WTC11 (cell line): ENCODE measurements at regions not wholly inside any gene's neighbourhood (a gene's known extent, or its start where the extent isn't known, plus 50 kb on each side); places are given as distances from the start of the nearest gene placed in this dataset.

ENCODE experiments used
- ATAC-seq: fragments of 200-7000 bp; cut with Tn5 transposase; 2 replicates; pipeline ENCODE4 v1.10.0; 2021; ENCODE audit warnings: mild to moderate bottlenecking, moderate library complexity
- CTCF ChIA-PET: fragments of 300-600 bp; sonication (Branson Sonifier 250); formaldehyde crosslinking; loops from one replicate; lab custom pipeline; 2021; ENCODE audit warnings: antibody characterized with exemption; lab: Charles Lee
- POLR2A ChIA-PET: fragments of 350-600 bp; sonication (Branson Sonifier 250); formaldehyde crosslinking; loops from one replicate; lab custom pipeline; 2021; ENCODE audit warnings: antibody characterized with exemption; lab: Charles Lee
- DNase-seq: peaks from one replicate; pipeline ENCODE4 v3.0.0; 2021; ENCODE audit warnings: low spot score
- H3K27ac Mint-ChIP-seq: 2 replicates; pipeline ENCODE4 v1.8.0; 2021; ENCODE audit warnings: mixed read lengths
- H3K27me3 Mint-ChIP-seq: 2 replicates; pipeline ENCODE4 v1.8.0; 2021; ENCODE audit warnings: low read depth, mild to moderate bottlenecking, moderate library complexity, mixed read lengths
- H3K36me3 Mint-ChIP-seq: 2 replicates; pipeline ENCODE4 v1.8.0; 2021; ENCODE audit warnings: mixed read lengths
- H3K4me1 Mint-ChIP-seq: 2 replicates; pipeline ENCODE4 v1.8.0; 2022; ENCODE audit warnings: mixed read lengths
- H3K4me3 Mint-ChIP-seq: 2 replicates; pipeline ENCODE4 v1.8.0; 2021; ENCODE audit warnings: mild to moderate bottlenecking, moderate library complexity, mixed read lengths
- H3K9me3 Mint-ChIP-seq: 2 replicates; pipeline ENCODE4 v1.8.0; 2021; ENCODE audit warnings: mixed read lengths
- ARID4B ChIP-seq: sonication (generic); formaldehyde crosslinking; IDR thresholded peaks from 2 replicates; pipeline ENCODE4 v1.8.0; 2023; ENCODE audit warnings: missing genetic modification reagents, mild to moderate bottlenecking, borderline replicate concordance
- CTCF ChIP-seq: fragments of 200-600 bp; IDR thresholded peaks from 2 replicates; pipeline ENCODE4 v1.8.0; 2022; ENCODE audit warnings: antibody characterized with exemption
- E2F1 ChIP-seq: sonication (generic); formaldehyde crosslinking; IDR thresholded peaks from 2 replicates; pipeline ENCODE4 v1.8.0; 2022; ENCODE audit warnings: mild to moderate bottlenecking, missing genetic modification reagents
- E2F5 ChIP-seq: sonication (generic); formaldehyde crosslinking; IDR thresholded peaks from 2 replicates; pipeline ENCODE4 v1.8.1; 2022; ENCODE audit warnings: mild to moderate bottlenecking, moderate library complexity, missing genetic modification reagents
- EMX1 ChIP-seq: fragments of 250-450 bp; sonication (Bioruptor Pico); IDR thresholded peaks from 2 replicates; pipeline ENCODE4 v1.8.0; 2021; ENCODE audit warnings: mild to moderate bottlenecking
- ERG ChIP-seq: fragments of 250-450 bp; sonication (Bioruptor Pico); IDR thresholded peaks from 2 replicates; pipeline ENCODE4 v1.8.0; 2021; ENCODE audit warnings: mild to moderate bottlenecking
- FOXK1 ChIP-seq: sonication (generic); formaldehyde crosslinking; IDR thresholded peaks from 2 replicates; pipeline ENCODE4 v1.8.0; 2022; ENCODE audit warnings: mild to moderate bottlenecking, moderate library complexity, missing genetic modification reagents
- FOXP1 ChIP-seq: sonication (generic); formaldehyde crosslinking; IDR thresholded peaks from 2 replicates; pipeline ENCODE4 v1.8.0; 2022; ENCODE audit warnings: missing genetic modification reagents, mild to moderate bottlenecking, moderate library complexity, borderline replicate concordance
- HMGA2 ChIP-seq: fragments of 250-450 bp; sonication (Bioruptor Pico); IDR thresholded peaks from 2 replicates; pipeline ENCODE4 v1.4.0; 2021; ENCODE audit warnings: mild to moderate bottlenecking, moderate library complexity
- IRF2 ChIP-seq: sonication (generic); formaldehyde crosslinking; IDR thresholded peaks from 2 replicates; pipeline ENCODE4 v1.8.0; 2022; ENCODE audit warnings: low read depth, missing genetic modification reagents, borderline replicate concordance
- KAT7 ChIP-seq: sonication (generic); formaldehyde crosslinking; IDR thresholded peaks from 2 replicates; pipeline ENCODE4 v1.8.1; 2023; ENCODE audit warnings: missing genetic modification reagents, mild to moderate bottlenecking, borderline replicate concordance
- NR2C2 ChIP-seq: sonication (generic); formaldehyde crosslinking; IDR thresholded peaks from 2 replicates; pipeline ENCODE4 v1.8.0; 2022; ENCODE audit warnings: mild to moderate bottlenecking, missing genetic modification reagents
- PRDM15 ChIP-seq: sonication (generic); formaldehyde crosslinking; IDR thresholded peaks from 2 replicates; pipeline ENCODE4 v1.8.0; 2022; ENCODE audit warnings: missing genetic modification reagents
- RORB ChIP-seq: fragments of 250-450 bp; sonication (Bioruptor Pico); IDR thresholded peaks from 2 replicates; pipeline ENCODE4 v1.9.0; 2021; ENCODE audit warnings: mild to moderate bottlenecking
- SMAD4 ChIP-seq: sonication (generic); formaldehyde crosslinking; IDR thresholded peaks from 2 replicates; pipeline ENCODE4 v1.8.0; 2022; ENCODE audit warnings: mild to moderate bottlenecking, missing genetic modification reagents
- ZNF232 ChIP-seq: sonication (generic); formaldehyde crosslinking; IDR thresholded peaks from 2 replicates; pipeline ENCODE4 v1.8.0; 2022; ENCODE audit warnings: mild to moderate bottlenecking, missing genetic modification reagents
- ZNF263 ChIP-seq: sonication (generic); formaldehyde crosslinking; IDR thresholded peaks from 2 replicates; pipeline ENCODE4 v1.8.1; 2022; ENCODE audit warnings: low read depth, mild to moderate bottlenecking, moderate library complexity, missing genetic modification reagents
- ZNF532 ChIP-seq: fragments of 250-450 bp; sonication (Bioruptor Pico); IDR thresholded peaks from 2 replicates; pipeline ENCODE4 v1.9.0; 2021; ENCODE audit warnings: mild to moderate bottlenecking, borderline replicate concordance
- ZNF671 ChIP-seq: fragments of 250-450 bp; sonication (Bioruptor Pico); IDR thresholded peaks from 2 replicates; pipeline ENCODE4 v1.8.0; 2021; ENCODE audit warnings: mild to moderate bottlenecking
- ZSCAN18 ChIP-seq: fragments of 250-450 bp; sonication (Bioruptor Pico); IDR thresholded peaks from 2 replicates; pipeline ENCODE4 v2.1.2; 2022; ENCODE audit warnings: mild to moderate bottlenecking, moderate library complexity

GRCh38 chr10:117751259-117751658 is 208.7 kb downstream of the EMX2 start:
- Mint-ChIP-seq H3K27me3 (no peaks in the 10 kb centered on the region), H3K4me1 (peaks cover 5% of the 10 kb centered on the region; the same call in 1 of the 2 replicates), H3K27ac (no peak overlapping the region; the same call in 1 of the 2 replicates), H3K4me3 (no peak overlapping the region), H3K9me3 (no peaks in the 10 kb centered on the region), H3K36me3 (no peaks in the 10 kb centered on the region)
- CTCF ChIA-PET, result no interaction called here
- TF ChIP-seq E2F1 (no peak), KAT7 (CRISPR knock-in tag) (no peak), NR2C2 (CRISPR knock-in tag) (no peak), ZNF232 (CRISPR knock-in tag) (no peak), FOXP1 (CRISPR knock-in tag) (no peak), IRF2 (CRISPR knock-in tag) (no peak), CTCF (no peak), EMX1 (no peak), HMGA2 (no peak), ARID4B (CRISPR knock-in tag) (no peak), PRDM15 (CRISPR knock-in tag) (no peak), ERG (CRISPR knock-in tag) (no peak), ZNF532 (CRISPR knock-in tag) (no peak), FOXK1 (CRISPR knock-in tag) (no peak), ZNF263 (no peak), SMAD4 (CRISPR knock-in tag) (no peak), ZNF671 (CRISPR knock-in tag) (no peak), ZSCAN18 (no peak), E2F5 (CRISPR knock-in tag) (no peak), RORB (CRISPR knock-in tag) (no peak)
- DNase-seq (no peak), ATAC-seq (no peak)
- POLR2A ChIA-PET, result no interaction called here
